Coronary artery (tissue), 2 donors: ENCODE measurements at regions not wholly inside any gene's neighbourhood (a gene's known extent, or its start where the extent isn't known, plus 50 kb on each side); places are given as distances from the start of the nearest gene placed in this dataset.

ENCODE experiments used
- DNase-seq: peaks from one replicate; pipeline ENCODE4 v3.0.0-alpha.2; 2017; ENCODE audit warnings: low spot score
- H3K27ac ChIP-seq, 2 donors: fragments of 200-600 bp; sonication (generic); one replicate each; pipeline ENCODE4 v1.5.1; 2016 to 2019
- H3K4me3 ChIP-seq: fragments of 200-600 bp; sonication (generic); 2 replicates; pipeline ENCODE4 v1.5.1; 2016; ENCODE audit warnings: mild to moderate bottlenecking, moderate library complexity
- TF ChIP-seq, protein P1 (sequence below): fragments of 200-600 bp; sonication (generic); IDR thresholded peaks from one replicate; pipeline ENCODE4 v1.5.1; 2019; ENCODE audit warnings: antibody characterized with exemption

GRCh38 chr6:98471444-98471843 is 362.9 kb upstream of the POU3F2 start:
- Histone ChIP-seq H3K4me3 (no peak overlapping the region), H3K27ac (no peak overlapping the region)
- DNase-seq, result no peak
- TF ChIP-seq, protein P1, sequence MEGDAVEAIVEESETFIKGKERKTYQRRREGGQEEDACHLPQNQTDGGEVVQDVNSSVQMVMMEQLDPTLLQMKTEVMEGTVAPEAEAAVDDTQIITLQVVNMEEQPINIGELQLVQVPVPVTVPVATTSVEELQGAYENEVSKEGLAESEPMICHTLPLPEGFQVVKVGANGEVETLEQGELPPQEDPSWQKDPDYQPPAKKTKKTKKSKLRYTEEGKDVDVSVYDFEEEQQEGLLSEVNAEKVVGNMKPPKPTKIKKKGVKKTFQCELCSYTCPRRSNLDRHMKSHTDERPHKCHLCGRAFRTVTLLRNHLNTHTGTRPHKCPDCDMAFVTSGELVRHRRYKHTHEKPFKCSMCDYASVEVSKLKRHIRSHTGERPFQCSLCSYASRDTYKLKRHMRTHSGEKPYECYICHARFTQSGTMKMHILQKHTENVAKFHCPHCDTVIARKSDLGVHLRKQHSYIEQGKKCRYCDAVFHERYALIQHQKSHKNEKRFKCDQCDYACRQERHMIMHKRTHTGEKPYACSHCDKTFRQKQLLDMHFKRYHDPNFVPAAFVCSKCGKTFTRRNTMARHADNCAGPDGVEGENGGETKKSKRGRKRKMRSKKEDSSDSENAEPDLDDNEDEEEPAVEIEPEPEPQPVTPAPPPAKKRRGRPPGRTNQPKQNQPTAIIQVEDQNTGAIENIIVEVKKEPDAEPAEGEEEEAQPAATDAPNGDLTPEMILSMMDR, result no peak

DNA sequence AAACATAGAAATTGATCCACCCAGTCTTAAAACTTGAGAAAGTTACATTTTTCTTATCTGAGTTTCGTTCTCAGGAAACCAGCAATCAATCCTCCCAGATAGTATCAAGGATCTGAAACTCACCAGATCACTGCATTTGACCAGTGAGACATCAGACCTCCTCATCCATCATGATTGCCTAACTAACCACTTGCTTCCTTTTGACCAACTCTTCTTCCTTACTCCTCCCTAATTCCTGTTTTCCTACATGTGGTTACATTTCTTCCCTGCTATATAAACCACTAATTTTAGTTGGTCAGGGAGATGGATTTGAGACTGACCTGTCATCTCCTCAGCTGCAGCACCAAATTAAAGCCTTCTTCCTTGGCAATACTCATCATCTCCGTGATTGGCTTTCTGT is 357.1 kb upstream of the POU3F2 start:
- Histone ChIP-seq H3K4me3 (no peak overlapping the region), H3K27ac (no peak overlapping the region)
- TF ChIP-seq, protein P1, result no peak
- no peak for DNase-seq

GRCh38 chr6:98484696-98485095 is 349.7 kb upstream of the POU3F2 start:
- no peak for DNase-seq
- Histone ChIP-seq H3K4me3 (no peak overlapping the region), H3K27ac (no peak overlapping the region)
- TF ChIP-seq, protein P1, result no peak

DNA sequence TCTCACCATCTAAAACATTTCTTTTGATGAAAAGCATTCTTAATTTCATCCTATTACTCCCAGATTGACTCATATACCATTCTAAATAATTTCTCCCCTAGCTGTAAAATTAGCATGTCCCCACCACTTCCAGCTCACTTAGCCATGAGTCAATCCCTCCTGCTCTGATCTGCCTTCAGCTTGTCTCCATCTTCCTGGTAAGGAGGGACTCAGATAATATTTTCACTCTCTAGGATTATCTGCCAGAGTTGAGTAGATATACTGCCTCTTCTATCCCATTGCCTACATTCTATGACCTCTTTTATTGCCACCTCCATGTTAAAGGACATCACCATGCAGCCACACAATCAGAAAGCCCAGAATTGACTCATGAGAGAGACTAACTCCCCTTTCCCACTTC is 348.8 kb upstream of the POU3F2 start:
- TF ChIP-seq, protein P1, result no peak
- DNase-seq, result no peak
- H3K4me3 ChIP-seq, result no peak overlapping the region
- no peak overlapping the region for H3K27ac ChIP-seq

DNA sequence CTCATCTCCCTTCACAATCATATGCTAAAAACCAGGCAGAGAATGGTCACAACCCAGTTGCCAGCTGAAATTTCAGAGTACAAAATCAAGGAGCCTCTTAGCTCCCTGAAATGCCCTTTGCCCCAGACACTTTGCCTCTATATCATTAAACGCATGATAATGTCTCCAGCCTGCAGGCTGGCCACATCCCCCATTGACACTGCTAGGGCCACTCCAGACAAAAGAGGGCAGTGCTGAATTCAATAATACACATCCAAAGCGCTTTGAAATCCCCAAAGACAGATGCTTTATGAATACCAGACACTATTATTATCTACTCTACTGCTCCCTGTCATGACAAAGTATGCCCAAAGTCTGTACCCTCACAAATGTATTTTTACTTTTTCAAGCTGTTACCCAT is 348.3 kb upstream of the POU3F2 start:
- DNase-seq, result no peak
- TF ChIP-seq, protein P1, result no peak
- H3K27ac ChIP-seq, result no peak overlapping the region
- H3K4me3 ChIP-seq, result no peak overlapping the region

- no peak overlapping the region for H3K27ac ChIP-seq
- H3K4me3 ChIP-seq, result no peak overlapping the region
- TF ChIP-seq, protein P1, result no peak
- no peak for DNase-seq
Measured at GRCh38 chr6:98487612-98488011, 346.8 kb upstream of the POU3F2 start.

DNA sequence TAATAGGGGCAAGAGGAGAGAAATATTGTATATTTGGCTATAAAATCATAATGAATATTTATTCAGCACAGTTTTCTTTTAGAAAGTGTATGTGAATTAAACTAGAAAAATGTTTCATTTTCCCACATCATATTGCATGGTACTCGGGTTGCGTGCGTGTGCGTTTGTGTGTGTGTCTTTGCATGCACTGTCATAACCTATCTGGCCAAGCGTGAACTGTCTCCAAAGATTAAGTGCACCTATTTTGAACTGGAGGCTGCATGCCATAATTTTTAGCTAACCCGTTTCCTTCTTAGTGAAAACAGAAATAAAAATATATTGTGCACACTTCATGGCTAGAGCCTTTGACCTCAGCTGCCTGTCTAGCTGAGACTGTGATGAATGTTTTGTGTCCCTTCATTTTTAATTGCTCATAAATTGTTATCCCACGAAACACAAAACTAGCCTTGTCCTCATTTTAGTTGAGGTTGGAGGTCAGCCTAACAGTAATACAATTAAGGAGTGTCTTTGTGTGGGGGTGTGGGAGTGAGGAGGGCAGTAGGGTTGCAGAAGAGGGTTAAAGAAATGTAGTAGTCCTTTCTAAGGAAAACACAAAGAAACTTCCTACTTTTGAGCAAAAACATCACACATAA is 336.1 kb upstream of the POU3F2 start:
- H3K27ac ChIP-seq, result no peak overlapping the region
- DNase-seq, result no peak
- H3K4me3 ChIP-seq, result no peak overlapping the region
- TF ChIP-seq, protein P1, result no peak
